ENCODE measurements at regions not wholly inside any gene's neighbourhood (a gene's known extent, or its start where the extent isn't known, plus 50 kb on each side); places are given as distances from the start of the nearest gene placed in this dataset.

DNA sequence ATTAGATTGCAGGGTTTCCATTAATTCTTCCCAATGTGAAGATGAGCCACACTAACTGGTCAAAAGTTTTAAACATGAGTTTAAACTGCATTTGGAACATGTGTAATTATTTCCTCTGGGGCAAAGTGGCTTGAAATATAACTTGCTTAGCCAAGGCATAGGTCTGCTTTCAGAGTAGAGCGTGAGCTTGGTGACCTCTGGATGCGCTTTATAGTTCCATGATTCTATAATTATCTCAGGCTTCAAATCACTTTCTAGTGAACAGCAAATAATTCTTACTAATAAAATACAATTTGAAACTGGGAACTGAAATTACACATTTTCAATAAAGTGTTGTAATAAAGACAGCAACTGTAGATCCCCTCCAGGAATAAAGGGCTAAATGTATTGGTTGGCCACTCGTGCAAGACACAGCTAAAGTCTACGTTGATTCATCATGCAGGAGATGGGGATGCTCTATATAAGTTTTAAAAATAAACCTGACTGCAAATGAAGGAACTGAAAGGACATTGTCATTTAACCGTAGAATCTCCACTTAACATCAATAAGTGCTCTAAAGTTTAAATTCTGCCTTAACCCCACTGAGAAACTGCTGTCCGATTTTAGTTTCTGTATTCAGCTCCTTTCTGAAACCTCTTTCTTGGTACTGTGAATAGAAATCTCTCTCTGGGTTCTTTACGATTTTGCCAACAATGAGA lies 460.0 kb downstream of the PSAT1 start:
- peaks cover 5% of the 10 kb centered on the region for H3K27me3 Mint-ChIP-seq
- peak; percentile 96 for ATAC-seq (ENCODE audit: low read depth)
- H3K9me3 Mint-ChIP-seq, result peaks cover 3% of the 10 kb centered on the region
- CTCF ChIA-PET, result interaction anchor here (0.7 kb wide), 1 partner anchor 154 kb away, joined by 3 read pairs; no protein-coding TSS in a partner anchor
- TF ChIP-seq, protein P1, sequence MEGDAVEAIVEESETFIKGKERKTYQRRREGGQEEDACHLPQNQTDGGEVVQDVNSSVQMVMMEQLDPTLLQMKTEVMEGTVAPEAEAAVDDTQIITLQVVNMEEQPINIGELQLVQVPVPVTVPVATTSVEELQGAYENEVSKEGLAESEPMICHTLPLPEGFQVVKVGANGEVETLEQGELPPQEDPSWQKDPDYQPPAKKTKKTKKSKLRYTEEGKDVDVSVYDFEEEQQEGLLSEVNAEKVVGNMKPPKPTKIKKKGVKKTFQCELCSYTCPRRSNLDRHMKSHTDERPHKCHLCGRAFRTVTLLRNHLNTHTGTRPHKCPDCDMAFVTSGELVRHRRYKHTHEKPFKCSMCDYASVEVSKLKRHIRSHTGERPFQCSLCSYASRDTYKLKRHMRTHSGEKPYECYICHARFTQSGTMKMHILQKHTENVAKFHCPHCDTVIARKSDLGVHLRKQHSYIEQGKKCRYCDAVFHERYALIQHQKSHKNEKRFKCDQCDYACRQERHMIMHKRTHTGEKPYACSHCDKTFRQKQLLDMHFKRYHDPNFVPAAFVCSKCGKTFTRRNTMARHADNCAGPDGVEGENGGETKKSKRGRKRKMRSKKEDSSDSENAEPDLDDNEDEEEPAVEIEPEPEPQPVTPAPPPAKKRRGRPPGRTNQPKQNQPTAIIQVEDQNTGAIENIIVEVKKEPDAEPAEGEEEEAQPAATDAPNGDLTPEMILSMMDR (IDR thresholded peaks at IDR 0.05), result no peak
- intact Hi-C loops (cut with micrococcal nuclease), result loop anchor here (1.0 to 10.0 kb wide), 3 partner anchors 32 to 1058 kb away; no protein-coding TSS in a partner anchor
- peak overlapping the region; percentile 24 for H3K27ac Mint-ChIP-seq
- H3K4me1 Mint-ChIP-seq, result peaks cover 23% of the 10 kb centered on the region
- DNase-seq, result no peak
- peak overlapping the region; percentile 59 for H3K4me3 Mint-ChIP-seq
- POLR2A ChIA-PET, result no interaction called here
- H3K36me3 Mint-ChIP-seq (ENCODE audit: low read depth), result no peaks in the 10 kb centered on the region

DNA sequence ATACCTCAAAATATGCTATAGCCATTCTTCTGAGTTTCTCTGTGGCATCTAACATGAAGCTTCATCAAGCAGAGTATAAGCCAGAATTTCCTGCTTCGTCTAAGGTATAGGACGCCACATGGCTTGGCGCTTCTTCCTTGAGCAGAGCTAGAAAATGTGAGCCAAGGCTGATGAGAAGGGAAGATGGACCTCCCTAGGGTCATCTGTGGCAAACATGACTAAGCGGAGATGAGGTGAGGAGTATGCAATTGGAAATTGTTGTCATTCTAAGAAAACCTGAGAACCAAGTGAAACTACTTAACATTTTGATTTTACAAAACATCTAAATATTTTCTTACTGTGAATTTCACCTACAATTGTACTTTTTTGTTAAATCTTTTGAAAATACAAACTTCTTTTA lies 466.5 kb downstream of the PSAT1 start:
- H3K27me3 Mint-ChIP-seq, result no peaks in the 10 kb centered on the region
- no peaks in the 10 kb centered on the region for H3K36me3 Mint-ChIP-seq (ENCODE audit: low read depth)
- intact Hi-C loops (cut with micrococcal nuclease), result no loop called here
- POLR2A ChIA-PET, result no interaction called here
- H3K27ac Mint-ChIP-seq, result no peak overlapping the region
- TF ChIP-seq, protein P1 (IDR thresholded peaks at IDR 0.05), result no peak
- H3K9me3 Mint-ChIP-seq, result no peaks in the 10 kb centered on the region
- no peaks in the 10 kb centered on the region for H3K4me1 Mint-ChIP-seq
- H3K4me3 Mint-ChIP-seq, result no peak overlapping the region
- ATAC-seq (ENCODE audit: low read depth) (no peak), DNase-seq (no peak)
- CTCF ChIA-PET, result no interaction called here

DNA sequence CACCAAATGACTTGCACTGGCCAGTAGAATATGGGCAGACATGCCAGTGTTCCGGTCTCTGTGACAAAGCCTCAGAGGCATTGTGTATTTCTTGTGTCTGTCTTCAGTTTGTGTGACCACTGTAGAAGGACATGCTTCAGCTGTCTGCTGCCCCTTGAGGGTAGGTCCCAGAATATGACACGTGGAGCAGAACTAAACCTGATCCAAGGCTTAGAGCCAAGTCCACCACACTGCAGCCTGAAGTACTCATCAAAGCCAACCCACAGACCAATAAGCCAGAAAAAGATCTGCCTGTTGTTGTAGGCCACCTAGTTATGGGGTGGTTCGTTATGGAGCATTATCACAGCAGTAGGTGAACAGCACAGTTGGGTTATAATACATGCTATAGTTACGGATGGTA lies 468.9 kb downstream of the PSAT1 start:
- DNase-seq (no peak), ATAC-seq (ENCODE audit: low read depth) (no peak)
- Mint-ChIP-seq H3K9me3 (no peaks in the 10 kb centered on the region), H3K27ac (no peak overlapping the region), H3K36me3 (ENCODE audit: low read depth) (no peaks in the 10 kb centered on the region), H3K4me3 (no peak overlapping the region), H3K27me3 (no peaks in the 10 kb centered on the region), H3K4me1 (peaks cover 10% of the 10 kb centered on the region)
- TF ChIP-seq, protein P1 (IDR thresholded peaks at IDR 0.05), result no peak
- intact Hi-C loops (cut with micrococcal nuclease), result no loop called here
- POLR2A ChIA-PET, result no interaction called here
- CTCF ChIA-PET, result no interaction called here

DNA sequence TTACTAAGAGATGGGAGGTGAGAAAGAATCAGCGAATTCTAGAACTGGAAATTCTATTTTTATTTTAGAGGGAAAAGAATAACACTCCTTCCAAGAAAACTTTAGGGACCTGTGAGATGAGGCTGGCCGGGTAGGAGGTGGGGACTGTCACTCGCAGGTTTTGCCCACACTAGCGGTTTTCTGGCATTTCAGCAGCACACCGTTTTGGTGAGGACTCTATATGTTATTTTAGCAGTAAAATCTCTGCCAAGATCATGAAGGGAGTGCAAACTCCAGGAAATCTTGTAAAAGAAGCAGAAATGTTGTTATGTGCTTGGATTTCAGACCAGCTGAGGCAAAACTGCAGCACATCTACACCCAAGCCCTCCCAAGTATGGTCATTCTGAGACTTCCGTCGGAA lies 470.6 kb downstream of the PSAT1 start:
- CTCF ChIA-PET, result no interaction called here
- no peak for DNase-seq
- Mint-ChIP-seq H3K4me3 (no peak overlapping the region), H3K27ac (no peak overlapping the region), H3K36me3 (ENCODE audit: low read depth) (no peaks in the 10 kb centered on the region), H3K27me3 (no peaks in the 10 kb centered on the region), H3K4me1 (peaks cover 10% of the 10 kb centered on the region), H3K9me3 (no peaks in the 10 kb centered on the region)
- POLR2A ChIA-PET, result no interaction called here
- TF ChIP-seq, protein P1 (IDR thresholded peaks at IDR 0.05), result no peak
- ATAC-seq (ENCODE audit: low read depth), result no peak
- intact Hi-C loops (cut with micrococcal nuclease), result no loop called here

DNA sequence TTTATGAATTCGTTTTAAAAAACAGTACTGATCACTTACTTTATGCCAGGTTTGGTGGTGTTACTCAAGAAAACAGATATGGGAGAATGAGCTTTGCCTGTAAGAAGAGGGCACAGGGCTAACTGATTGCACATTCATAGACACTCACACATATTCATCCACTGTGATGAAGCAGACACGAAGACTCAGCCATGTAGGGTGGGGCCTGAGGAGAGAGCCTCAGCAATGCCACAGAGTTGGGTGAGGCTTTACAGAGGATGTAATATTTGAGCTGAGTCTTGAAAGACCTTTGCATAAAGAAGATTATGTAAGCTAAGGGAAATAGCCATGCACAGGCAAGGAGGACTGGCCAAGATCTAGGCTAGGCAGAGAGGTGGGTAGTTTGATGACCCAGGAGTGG lies 472.8 kb downstream of the PSAT1 start:
- Mint-ChIP-seq H3K36me3 (ENCODE audit: low read depth) (no peaks in the 10 kb centered on the region), H3K27me3 (no peaks in the 10 kb centered on the region), H3K4me1 (peaks cover 10% of the 10 kb centered on the region), H3K27ac (no peak overlapping the region), H3K9me3 (no peaks in the 10 kb centered on the region), H3K4me3 (no peak overlapping the region)
- POLR2A ChIA-PET, result no interaction called here
- TF ChIP-seq, protein P1 (IDR thresholded peaks at IDR 0.05), result no peak
- intact Hi-C loops (cut with micrococcal nuclease), result no loop called here
- DNase-seq (no peak), ATAC-seq (ENCODE audit: low read depth) (no peak)
- CTCF ChIA-PET, result no interaction called here
